ENCODE measurements at regions not wholly inside any gene's neighbourhood (a gene's known extent, or its start where the extent isn't known, plus 50 kb on each side); places are given as distances from the start of the nearest gene placed in this dataset.

GRCh38 chr5:174789596-174789995 lies 65.2 kb downstream of the MSX2 start:
- no peak overlapping the region for H2AFZ ChIP-seq (replicated peaks; ENCODE audit: low read length, poor library complexity)
- TF ChIP-seq MXI1 (IDR thresholded peaks at IDR 0.05; ENCODE audit: borderline replicate concordance, low read depth, low read length) (no peak), FOS (IDR thresholded peaks at IDR 0.05; ENCODE audit: low read depth, low read length) (no peak), CHD1 (IDR thresholded peaks at IDR 0.05; ENCODE audit: low read depth, low read length) (no peak), USF2 (IDR thresholded peaks at IDR 0.05; ENCODE audit: low read depth, low read length) (no peak), MAZ (IDR thresholded peaks at IDR 0.05; ENCODE audit: borderline replicate concordance, low read depth, low read length) (no peak), MAFK (IDR thresholded peaks at IDR 0.05; ENCODE audit: low read depth, low read length) (no peak), BHLHE40 (IDR thresholded peaks at IDR 0.05; ENCODE audit: low read depth, low read length) (no peak), CEBPB (IDR thresholded peaks at IDR 0.05; ENCODE audit: low read depth, low read length) (no peak), SMC3 (IDR thresholded peaks at IDR 0.05; ENCODE audit: low read depth, low read length) (no peak), POLR2A (IDR thresholded peaks at IDR 0.05; ENCODE audit: low read depth, low read length) (no peak), NFE2L2 (IDR thresholded peaks at IDR 0.05; ENCODE audit: low read depth, low read length) (no peak), CTCF (conservative IDR thresholded peaks at IDR 0.05; ENCODE audit: low read depth, low read length) (no peak), RAD21 (IDR thresholded peaks at IDR 0.05; ENCODE audit: low read length) (no peak), RFX5 (IDR thresholded peaks at IDR 0.05; ENCODE audit: low read depth, low read length) (no peak), RCOR1 (IDR thresholded peaks at IDR 0.05; ENCODE audit: insufficient replicate concordance, low read length) (no peak), ELK1 (IDR thresholded peaks at IDR 0.05; ENCODE audit: borderline replicate concordance, low read depth, low read length) (no peak)
- no peaks in the 10 kb centered on the region for H3K27me3 ChIP-seq (ENCODE audit: control insufficient read depth, insufficient read depth, low read length)
- H4K91ac ChIP-seq (ENCODE audit: insufficient read depth, low read depth, low read length): no peak overlapping the region
- ATAC-seq (ENCODE audit: low read depth) (no peak), DNase-seq (no peak)
- no peak overlapping the region for H2AK9ac ChIP-seq (replicated peaks; ENCODE audit: low read depth, low read length, poor library complexity)
- H3K14ac ChIP-seq (replicated peaks; ENCODE audit: low read depth, low read length): no peak overlapping the region
- H2BK120ac ChIP-seq (ENCODE audit: low read depth, low read length): no peak overlapping the region
- CTCF ChIA-PET: no interaction called here
- BruUV-seq (replicated peaks): no TSS peak
- H3K4me2 ChIP-seq (ENCODE audit: low read depth, low read length): no peak overlapping the region
- H4K20me1 ChIP-seq (ENCODE audit: insufficient read depth, low read length): no peaks in the 10 kb centered on the region
- no peak overlapping the region for H2BK5ac ChIP-seq (ENCODE audit: low read depth, low read length, poor library complexity, severe bottlenecking)
- no peak overlapping the region for H2AK5ac ChIP-seq (ENCODE audit: low read depth, low read length)
- H3K56ac ChIP-seq (ENCODE audit: extremely low read depth, insufficient read depth, low read length): no peak overlapping the region
- no peaks in the 10 kb centered on the region for H3K4me1 ChIP-seq (ENCODE audit: control insufficient read depth, insufficient read depth, low read length)
- H2BK15ac ChIP-seq (ENCODE audit: low read depth, low read length): no peak overlapping the region
- no peak overlapping the region for H4K8ac ChIP-seq (ENCODE audit: low read depth in 2 of 2, low read length in 2 of 2)
- H3K4ac ChIP-seq (ENCODE audit: low read depth, low read length): no peak overlapping the region
- H3K36me3 ChIP-seq (ENCODE audit: control insufficient read depth, insufficient read depth, low read length): no peaks in the 10 kb centered on the region
- H3K9me3 ChIP-seq (ENCODE audit: control insufficient read depth, insufficient read depth, low read length): no peaks in the 10 kb centered on the region
- in situ Hi-C loops (cut with MboI; ENCODE audit: low sequenced_read_pairs) (no loop called here), intact Hi-C loops (cut with micrococcal nuclease) (no loop called here), dilution Hi-C loops (cut with HindIII; ENCODE audit: low sequenced_read_pairs, unreplicated experiment) (no loop called here)
- no peak overlapping the region for H2BK20ac ChIP-seq (ENCODE audit: low read depth, low read length)
- no peaks in the 10 kb centered on the region for H3K79me1 ChIP-seq (ENCODE audit: low read depth in 1 of 2, low read length in 2 of 2)
- no peak overlapping the region for H3K23ac ChIP-seq (ENCODE audit: low read depth, low read length)
- no peak overlapping the region for H3K4me3 ChIP-seq (ENCODE audit: insufficient read depth, low read depth, low read length)
- WGBS, 2 experiments (ENCODE audit: extremely low coverage in 2 of 2, insufficient read length in 1 of 2): no CpG with 5 or more reads among the region's 4 CpGs
- no peaks in the 10 kb centered on the region for H3K9me1 ChIP-seq (ENCODE audit: insufficient read depth, low read length)
- POLR2A ChIA-PET (ENCODE audit: unreplicated experiment): no interaction called here
- no peak overlapping the region for H3K27ac ChIP-seq (ENCODE audit: insufficient read depth, low read length)
- H3K18ac ChIP-seq (ENCODE audit: low read depth, low read length): no peak overlapping the region
- H4K5ac ChIP-seq (ENCODE audit: low read depth, low read length): no peak overlapping the region
- H3K9ac ChIP-seq (ENCODE audit: low read depth, low read length): no peak overlapping the region
